Heart left ventricle (tissue), 16 donors: ENCODE measurements at regions not wholly inside any gene's neighbourhood (a gene's known extent, or its start where the extent isn't known, plus 50 kb on each side); places are given as distances from the start of the nearest gene placed in this dataset.

Source experiments
- ATAC-seq, 4 donors: fragments of 200-7000 bp; cut with Tn5 transposase; one replicate each; pipeline ENCODE4 v1.9.1; 2020 to 2022; ENCODE audit warnings: moderate library complexity in 4 of 4, mild to moderate bottlenecking in 3 of 4, moderate number of reproducible peaks in 1 of 4
- DNase-seq, 5 donors: peaks; one replicate each; pipeline ENCODE4 v3.0.0-alpha.2; 2020
- H3K27ac ChIP-seq, 12 donors: fragments of 200-600 bp; sonication (generic) in 4 of 12; one replicate each; pipeline versions ENCODE4 v1.5.0 to v1.8.0; 2016 to 2022; ENCODE audit warnings: mild to moderate bottlenecking in 2 of 12
- H3K27me3 ChIP-seq, 9 donors: fragments of 200-600 bp; sonication (generic) in 2 of 9; one replicate each; pipeline versions ENCODE4 v1.5.1 to v1.8.0; 2016 to 2022; ENCODE audit warnings: mild to moderate bottlenecking in 3 of 9
- H3K36me3 ChIP-seq, 9 donors: fragments of 200-600 bp; sonication (generic) in 2 of 9; one replicate each; pipeline versions ENCODE4 v1.5.0 to v1.8.0; 2018 to 2022; ENCODE audit warnings: mild to moderate bottlenecking in 2 of 9
- H3K4me1 ChIP-seq, 12 donors: fragments of 200-600 bp; sonication (generic) in 4 of 12; one replicate each; pipeline versions ENCODE4 v1.5.0 to v1.8.0; 2016 to 2022; ENCODE audit warnings: mild to moderate bottlenecking in 3 of 12
- H3K4me3 ChIP-seq, 12 donors: fragments of 200-600 bp; sonication (generic) in 4 of 12; one replicate each; pipeline versions ENCODE4 v1.5.0 to v1.8.0; 2017 to 2022; ENCODE audit warnings: mild to moderate bottlenecking in 9 of 12, moderate library complexity in 4 of 12
- H3K9me3 ChIP-seq, 12 donors: fragments of 200-600 bp; sonication (generic) in 4 of 12; one replicate each; pipeline versions ENCODE4 v1.5.0 to v1.8.0; 2016 to 2022; ENCODE audit warnings: mild to moderate bottlenecking in 1 of 12
- CTCF ChIP-seq, 12 donors: fragments of 200-600 bp; sonication (generic) in 4 of 12; IDR thresholded peaks; one replicate each; pipeline versions ENCODE4 v1.5.0 to v1.8.0; 2018 to 2022; ENCODE audit warnings: antibody characterized with exemption in 12 of 12, mild to moderate bottlenecking in 5 of 12
- POLR2A ChIP-seq, 2 donors: fragments of 450-650 bp; IDR thresholded peaks; one replicate each; pipeline ENCODE4 v1.6.1; 2017; ENCODE audit warnings: antibody characterized with exemption in 2 of 2, mild to moderate bottlenecking in 2 of 2, moderate library complexity in 2 of 2
- WGBS, 4 donors: extraction: QIAGEN DNeasy Blood & Tissue Kit in 2 of 4; methylation state at CpG; one replicate each; pipeline versions ENCODE4 v1.1.5 to v1.1.7; 2013 to 2018; 5-methylcytosine and 5-hydroxymethylcytosine counted together
- intact Hi-C, 10 donors: fragments of 100-400 bp; cut with DNase I; formaldehyde crosslinking; loops; one replicate each; pipeline versions ENCODE4 v1.11.1 to v1.14.2; 2022
- donor health status: ischemic (EF 13 %, LVEDD 7.1; RV severe dilation, severe dysfunction).
- donor health status: healthy with polysubstance abuse.
- donor health status: DM: no; HTN: yes; CAD: no.
- donor health status: DM: no; HTN: no; CAD: no.
- donor health status: ischemic (EF 25% LVEDD 6.9; RV normal size, moderate dysfunction).
- donor health status: ischemic (EF 25% LVEDD 5.7; RV mildly dilated, moderate dysfunction).
- donor health status: healthy.
- donor health status: DM: yes; HTN: yes; CAD: no.
- donor health status: ischemic (EF 35%, LVEDD 5.7; RV mildly dilated, moderate dysfunction).
- donor health status: nonischemic (EF 11% LVEDD 7.7; RV severe dilation, severe dysfunction).
- donor health status: DM: yes; HTN: yes; CAD: no.
- donor health status: PGD.
- donor health status: ischemic (EF 29% LVEDD 5.4; RV normal size, mild dysfunction).
- donor health status: nonischemic (EF 23%, LVEDD 6.1; RV moderate dilation, normal function).

GRCh38 chr10:131830446-131831130 lies 70.2 kb upstream of the PPP2R2D start:
- DNase-seq, result peak in 1 of 5 donors; percentile 47
- H3K27me3 ChIP-seq, result peaks cover 0 to 38% (median 0%) of the 10 kb centered on the region in 9 donors
- H3K27ac ChIP-seq, result no peak overlapping the region
- H3K9me3 ChIP-seq, result peaks cover 0 to 22% (median 5%) of the 10 kb centered on the region in 12 donors
- ATAC-seq, result no peak
- 74 to 78% (median 76%) methylated on average over 12 to 13 of the region's 13 CpGs for WGBS, 4 donors
- intact Hi-C loops, result no loop called here
- TF ChIP-seq CTCF (IDR thresholded peaks at IDR 0.05), result no peak
- no peaks in the 10 kb centered on the region for H3K36me3 ChIP-seq
- no peak overlapping the region for H3K4me3 ChIP-seq
- H3K4me1 ChIP-seq, result no peaks in the 10 kb centered on the region

GRCh38 chr10:131831561-131831960 lies 69.2 kb upstream of the PPP2R2D start:
- Histone ChIP-seq H3K9me3 (peaks cover 0 to 26% (median 5%) of the 10 kb centered on the region in 12 donors), H3K36me3 (no peaks in the 10 kb centered on the region), H3K4me1 (no peaks in the 10 kb centered on the region), H3K27ac (no peak overlapping the region), H3K27me3 (peaks cover 0 to 38% (median 0%) of the 10 kb centered on the region in 9 donors), H3K4me3 (no peak overlapping the region)
- TF ChIP-seq CTCF (IDR thresholded peaks at IDR 0.05) (no peak), POLR2A (IDR thresholded peaks at IDR 0.05) (no peak)
- 58 to 63% (median 61%) methylated on average over 14 of the region's 14 CpGs for WGBS, 4 donors
- intact Hi-C loops, result no loop called here
- DNase-seq (peak in 1 of 5 donors; percentile 19), ATAC-seq (no peak)

- intact Hi-C loops, result no loop called here
- Histone ChIP-seq H3K36me3 (no peaks in the 10 kb centered on the region), H3K4me1 (no peaks in the 10 kb centered on the region), H3K9me3 (peaks cover 0 to 26% (median 5%) of the 10 kb centered on the region in 12 donors), H3K27ac (no peak overlapping the region), H3K27me3 (peaks cover 0 to 38% (median 0%) of the 10 kb centered on the region in 9 donors), H3K4me3 (no peak overlapping the region)
- no peak for TF ChIP-seq POLR2A (IDR thresholded peaks at IDR 0.05)
- no peak for TF ChIP-seq CTCF (IDR thresholded peaks at IDR 0.05)
- WGBS, 4 donors, result 81 to 88% (median 85%) methylated on average over 17 of the region's 17 CpGs
- DNase-seq (peak in 1 of 5 donors; percentile 31), ATAC-seq (no peak)
These were observed 68.6 kb upstream of the PPP2R2D start for GRCh38 chr10:131832056-131832685.

GRCh38 chr10:131833013-131833412 lies 67.8 kb upstream of the PPP2R2D start:
- peak in 2 of 5 donors; percentile 4 to 14 for DNase-seq
- Histone ChIP-seq H3K9me3 (peaks cover 0 to 19% (median 2%) of the 10 kb centered on the region in 12 donors), H3K4me3 (no peak overlapping the region), H3K27ac (no peak overlapping the region), H3K4me1 (no peaks in the 10 kb centered on the region), H3K27me3 (peaks cover 0 to 38% (median 0%) of the 10 kb centered on the region in 9 donors), H3K36me3 (no peaks in the 10 kb centered on the region)
- no peak for ATAC-seq
- no peak for TF ChIP-seq CTCF (IDR thresholded peaks at IDR 0.05)
- no peak for TF ChIP-seq POLR2A (IDR thresholded peaks at IDR 0.05)
- intact Hi-C loops, result no loop called here
- 84 to 91% (median 85%) methylated on average over 5 of the region's 5 CpGs for WGBS, 4 donors
